Gastroesophageal sphincter (tissue), 3 donors: ENCODE measurements at regions not wholly inside any gene's neighbourhood (a gene's known extent, or its start where the extent isn't known, plus 50 kb on each side); places are given as distances from the start of the nearest gene placed in this dataset.

ENCODE experiments used
- EP300 ChIP-seq: sonication (generic); formaldehyde crosslinking; IDR thresholded peaks from one replicate; pipeline ENCODE4 v1.6.1; 2017; ENCODE audit warnings: antibody characterized with exemption, mild to moderate bottlenecking
- POLR2AphosphoS5 ChIP-seq: sonication (generic); formaldehyde crosslinking; IDR thresholded peaks from one replicate; pipeline ENCODE4 v1.6.1; 2017; ENCODE audit warnings: antibody characterized with exemption
- TF ChIP-seq, protein P1 (sequence below), 4 experiments: fragments of 200-600 bp in 2 of 4; fragments of 450-650 bp in 2 of 4; sonication (generic) in 1 of 4; IDR thresholded peaks; one replicate each; pipeline ENCODE4 v1.5.1; 2017 to 2019; ENCODE audit warnings: antibody characterized with exemption in 4 of 4, mild to moderate bottlenecking in 2 of 4, moderate library complexity in 2 of 4

GRCh38 chr10:113322843-113323242 is 230.0 kb upstream of the HABP2 start:
- TF ChIP-seq EP300 = no peak
- TF ChIP-seq, protein P1, sequence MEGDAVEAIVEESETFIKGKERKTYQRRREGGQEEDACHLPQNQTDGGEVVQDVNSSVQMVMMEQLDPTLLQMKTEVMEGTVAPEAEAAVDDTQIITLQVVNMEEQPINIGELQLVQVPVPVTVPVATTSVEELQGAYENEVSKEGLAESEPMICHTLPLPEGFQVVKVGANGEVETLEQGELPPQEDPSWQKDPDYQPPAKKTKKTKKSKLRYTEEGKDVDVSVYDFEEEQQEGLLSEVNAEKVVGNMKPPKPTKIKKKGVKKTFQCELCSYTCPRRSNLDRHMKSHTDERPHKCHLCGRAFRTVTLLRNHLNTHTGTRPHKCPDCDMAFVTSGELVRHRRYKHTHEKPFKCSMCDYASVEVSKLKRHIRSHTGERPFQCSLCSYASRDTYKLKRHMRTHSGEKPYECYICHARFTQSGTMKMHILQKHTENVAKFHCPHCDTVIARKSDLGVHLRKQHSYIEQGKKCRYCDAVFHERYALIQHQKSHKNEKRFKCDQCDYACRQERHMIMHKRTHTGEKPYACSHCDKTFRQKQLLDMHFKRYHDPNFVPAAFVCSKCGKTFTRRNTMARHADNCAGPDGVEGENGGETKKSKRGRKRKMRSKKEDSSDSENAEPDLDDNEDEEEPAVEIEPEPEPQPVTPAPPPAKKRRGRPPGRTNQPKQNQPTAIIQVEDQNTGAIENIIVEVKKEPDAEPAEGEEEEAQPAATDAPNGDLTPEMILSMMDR (IDR thresholded peaks at IDR 0.05) = no peak
- TF ChIP-seq POLR2AphosphoS5 = no peak
